ENCODE measurements at regions not wholly inside any gene's neighbourhood (a gene's known extent, or its start where the extent isn't known, plus 50 kb on each side); places are given as distances from the start of the nearest gene placed in this dataset.

GRCh38 chr6:40022867-40023266, 88.6 kb upstream of the MOCS1 start:
- DNase-seq (ENCODE audit: low read depth): no peak
- no peak overlapping the region for H3K4me3 ChIP-seq (ENCODE audit: low read length)
- TF ChIP-seq CTCF (conservative IDR thresholded peaks at IDR 0.05; ENCODE audit: low read depth, low read length): no peak

GRCh38 chr6:40020166-40020565, 85.9 kb upstream of the MOCS1 start:
- TF ChIP-seq CTCF (conservative IDR thresholded peaks at IDR 0.05; ENCODE audit: low read depth, low read length): no peak
- DNase-seq (ENCODE audit: low read depth): no peak
- H3K4me3 ChIP-seq (ENCODE audit: low read length): no peak overlapping the region

GRCh38 chr6:40015530-40015929, 81.3 kb upstream of the MOCS1 start:
- TF ChIP-seq CTCF (conservative IDR thresholded peaks at IDR 0.05; ENCODE audit: low read depth, low read length): no peak
- H3K4me3 ChIP-seq (ENCODE audit: low read length): no peak overlapping the region
- no peak for DNase-seq (ENCODE audit: low read depth)

GRCh38 chr6:40011844-40012243, 77.6 kb upstream of the MOCS1 start:
- TF ChIP-seq CTCF (conservative IDR thresholded peaks at IDR 0.05; ENCODE audit: low read depth, low read length): no peak

GRCh38 chr6:40000964-40001515, 66.8 kb upstream of the MOCS1 start:
- TF ChIP-seq CTCF (conservative IDR thresholded peaks at IDR 0.05; ENCODE audit: low read depth, low read length): no peak
- H3K4me3 ChIP-seq (ENCODE audit: low read length): no peak overlapping the region
- no peak for DNase-seq (ENCODE audit: low read depth)

More at GRCh38 chr6:40011844-40012243, 77.6 kb upstream of the MOCS1 start:
- DNase-seq (ENCODE audit: low read depth): no peak
- no peak overlapping the region for H3K4me3 ChIP-seq (ENCODE audit: low read length)

- no peak for DNase-seq (ENCODE audit: low read depth)
- TF ChIP-seq CTCF (conservative IDR thresholded peaks at IDR 0.05; ENCODE audit: low read depth, low read length): no peak
- no peak overlapping the region for H3K4me3 ChIP-seq (ENCODE audit: low read length)
These were observed 65.0 kb upstream of the MOCS1 start for GRCh38 chr6:39999006-39999867.

- no peak for DNase-seq (ENCODE audit: low read depth)
- TF ChIP-seq CTCF (conservative IDR thresholded peaks at IDR 0.05; ENCODE audit: low read depth, low read length): no peak
These were observed 63.9 kb upstream of the MOCS1 start for GRCh38 chr6:39998126-39998525.

More at GRCh38 chr6:39998126-39998525, 63.9 kb upstream of the MOCS1 start:
- H3K4me3 ChIP-seq (ENCODE audit: low read length): no peak overlapping the region
